ENCODE measurements at regions not wholly inside any gene's neighbourhood (a gene's known extent, or its start where the extent isn't known, plus 50 kb on each side); places are given as distances from the start of the nearest gene placed in this dataset.

GRCh38 chrX:57977992-57978391, 67.7 kb upstream of the ZXDA start (continued):
- TF ChIP-seq ZNF462 (CRISPR knock-in tag; IDR thresholded peaks at IDR 0.05) = no peak
- TF ChIP-seq EZH2 (IDR thresholded peaks at IDR 0.05; ENCODE audit: low read depth, unreplicated experiment) = no peak
- TF ChIP-seq EZH2phosphoT487 (IDR thresholded peaks at IDR 0.05; ENCODE audit: unreplicated experiment) = no peak
- TF ChIP-seq ETS1 (IDR thresholded peaks at IDR 0.05) = no peak
- TF ChIP-seq ZNF114 (CRISPR knock-in tag; IDR thresholded peaks at IDR 0.05) = no peak
- no peak for TF ChIP-seq CTCF (conservative IDR thresholded peaks at IDR 0.05; ENCODE audit: low read depth in 2 of 2)

GRCh38 chrX:57964975-57965374, 54.7 kb upstream of the ZXDA start:
- no peak overlapping the region for H3K27ac ChIP-seq (ENCODE audit: low read depth)
- no peaks in the 10 kb centered on the region for H3K36me3 ChIP-seq (ENCODE audit: insufficient read depth)
- H4K20me1 ChIP-seq (replicated peaks; ENCODE audit: insufficient read depth) = no peaks in the 10 kb centered on the region
- no peak overlapping the region for H3K4me3 Mint-ChIP-seq
- H3K4me2 ChIP-seq = no peak overlapping the region
- no peaks in the 10 kb centered on the region for H3K79me2 ChIP-seq (replicated peaks; ENCODE audit: insufficient read depth)
- H3K27me3 ChIP-seq (ENCODE audit: insufficient read depth) = no peaks in the 10 kb centered on the region
- no peak for DNase-seq (ENCODE audit: low spot score)
- H3K4me3 ChIP-seq = no peak overlapping the region
- H3K9me2 ChIP-seq (ENCODE audit: insufficient read depth) = no peaks in the 10 kb centered on the region
- ATAC-seq = no peak
- no peaks in the 10 kb centered on the region for H3K4me1 ChIP-seq (ENCODE audit: insufficient read depth)
- no peak for TF ChIP-seq STAT1 (IDR thresholded peaks at IDR 0.05; ENCODE audit: unreplicated experiment)
- no peaks in the 10 kb centered on the region for H3F3A ChIP-seq (replicated peaks; ENCODE audit: low read depth)
- no peak overlapping the region for H3K27ac Mint-ChIP-seq
- H3K27me3 Mint-ChIP-seq (ENCODE audit: insufficient read depth, low read depth, poor library complexity) = no peaks in the 10 kb centered on the region
- H2AFZ ChIP-seq = no peak overlapping the region
- H3K9me3 Mint-ChIP-seq = peaks cover 60% of the 10 kb centered on the region
- H3K36me3 Mint-ChIP-seq (ENCODE audit: low read depth) = peaks cover 5% of the 10 kb centered on the region; the same call in 1 of the 3 replicates
- H3K4me1 Mint-ChIP-seq = no peaks in the 10 kb centered on the region
